A549 (cell line): ENCODE measurements at regions not wholly inside any gene's neighbourhood (a gene's known extent, or its start where the extent isn't known, plus 50 kb on each side); places are given as distances from the start of the nearest gene placed in this dataset.

Experiments
- CBX8 ChIP-seq: fragments of 200-600 bp; sonication (generic); IDR thresholded peaks from 2 replicates; pipeline ENCODE4 v1.6.1; 2016
- CHD2 ChIP-seq: fragments of 150-350 bp; IDR thresholded peaks from 2 replicates; pipeline ENCODE4 v1.6.1; 2014; ENCODE audit warnings: low read length; ENCODE audit not compliant: partially characterized antibody
- CTCF ChIP-seq: fragments of >200 bp; sonication (Bioruptor Twin); formaldehyde crosslinking; IDR thresholded peaks from 3 replicates; pipeline ENCODE4 v1.5.1; 2016
- EP300 ChIP-seq, 2 experiments: fragments of >200 bp; sonication (Bioruptor Twin); formaldehyde crosslinking; IDR thresholded peaks; 2 replicates in 1 of 2; 3 replicates in 1 of 2; pipeline ENCODE4 v1.6.1; 2016 to 2017
- KDM1A ChIP-seq: fragments of 200-600 bp; sonication (generic); IDR thresholded peaks from 2 replicates; pipeline ENCODE4 v1.6.1; 2016; ENCODE audit warnings: low read depth, mild to moderate bottlenecking
- POLR2A ChIP-seq: IDR thresholded peaks from 2 replicates; pipeline ENCODE4 v1.6.1; 2012; ENCODE audit warnings: mild to moderate bottlenecking, low read length
- SREBF2 ChIP-seq: fragments of 450-650 bp; IDR thresholded peaks from 2 replicates; pipeline ENCODE4 v1.6.1; 2014; ENCODE audit warnings: mild to moderate bottlenecking, moderate library complexity
- ZC3H11A ChIP-seq: fragments of 450-650 bp; IDR thresholded peaks from 2 replicates; pipeline ENCODE4 v1.6.1; 2014; ENCODE audit warnings: antibody characterized with exemption, mild to moderate bottlenecking

- TF ChIP-seq ZC3H11A (no peak), CBX8 (no peak), KDM1A (no peak), CTCF (no peak), POLR2A (no peak), EP300 (IDR thresholded peaks at IDR 0.05) (peak; percentile 76 to 80; a peak in 3 of 5 replicates), SREBF2 (no peak), CHD2 (no peak)
Observed at GRCh38 chr21:15210235-15210678, 145.5 kb upstream of the NRIP1 start.
